VCaP (cell line): ENCODE measurements at regions not wholly inside any gene's neighbourhood (a gene's known extent, or its start where the extent isn't known, plus 50 kb on each side); places are given as distances from the start of the nearest gene placed in this dataset.

Source experiments
- H3K27ac ChIP-seq: fragments of 450-650 bp; 2 replicates; pipeline ENCODE4 v1.5.1; 2017
- TF ChIP-seq, protein P1 (sequence below): fragments of 450-650 bp; conservative IDR thresholded peaks from 2 replicates; pipeline ENCODE4 v1.5.1; 2017; ENCODE audit warnings: mild to moderate bottlenecking, moderate library complexity

DNA sequence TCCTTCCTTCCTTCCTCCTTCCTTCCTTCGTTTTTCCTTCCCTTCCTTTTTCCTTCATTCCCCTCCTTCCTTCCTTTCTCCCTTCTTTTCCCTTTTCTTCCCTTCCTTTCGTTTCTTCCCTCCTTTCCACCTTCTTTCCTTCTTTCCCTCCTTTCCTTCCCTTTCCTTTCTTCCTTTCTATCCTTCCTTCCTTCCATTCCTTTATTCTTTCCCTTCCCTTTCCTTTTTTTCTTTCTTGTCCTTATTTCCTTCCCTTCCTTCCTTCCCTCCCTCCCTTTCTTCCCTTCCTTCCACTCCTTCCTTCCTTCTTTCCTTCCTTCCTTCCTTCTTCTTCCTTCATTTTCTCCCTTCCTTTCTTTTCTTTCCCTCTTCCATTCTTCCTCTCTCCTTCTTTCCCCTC is 394.6 kb downstream of the GABRB3 start:
- TF ChIP-seq, protein P1, sequence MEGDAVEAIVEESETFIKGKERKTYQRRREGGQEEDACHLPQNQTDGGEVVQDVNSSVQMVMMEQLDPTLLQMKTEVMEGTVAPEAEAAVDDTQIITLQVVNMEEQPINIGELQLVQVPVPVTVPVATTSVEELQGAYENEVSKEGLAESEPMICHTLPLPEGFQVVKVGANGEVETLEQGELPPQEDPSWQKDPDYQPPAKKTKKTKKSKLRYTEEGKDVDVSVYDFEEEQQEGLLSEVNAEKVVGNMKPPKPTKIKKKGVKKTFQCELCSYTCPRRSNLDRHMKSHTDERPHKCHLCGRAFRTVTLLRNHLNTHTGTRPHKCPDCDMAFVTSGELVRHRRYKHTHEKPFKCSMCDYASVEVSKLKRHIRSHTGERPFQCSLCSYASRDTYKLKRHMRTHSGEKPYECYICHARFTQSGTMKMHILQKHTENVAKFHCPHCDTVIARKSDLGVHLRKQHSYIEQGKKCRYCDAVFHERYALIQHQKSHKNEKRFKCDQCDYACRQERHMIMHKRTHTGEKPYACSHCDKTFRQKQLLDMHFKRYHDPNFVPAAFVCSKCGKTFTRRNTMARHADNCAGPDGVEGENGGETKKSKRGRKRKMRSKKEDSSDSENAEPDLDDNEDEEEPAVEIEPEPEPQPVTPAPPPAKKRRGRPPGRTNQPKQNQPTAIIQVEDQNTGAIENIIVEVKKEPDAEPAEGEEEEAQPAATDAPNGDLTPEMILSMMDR = no peak
- no peak overlapping the region for H3K27ac ChIP-seq

DNA sequence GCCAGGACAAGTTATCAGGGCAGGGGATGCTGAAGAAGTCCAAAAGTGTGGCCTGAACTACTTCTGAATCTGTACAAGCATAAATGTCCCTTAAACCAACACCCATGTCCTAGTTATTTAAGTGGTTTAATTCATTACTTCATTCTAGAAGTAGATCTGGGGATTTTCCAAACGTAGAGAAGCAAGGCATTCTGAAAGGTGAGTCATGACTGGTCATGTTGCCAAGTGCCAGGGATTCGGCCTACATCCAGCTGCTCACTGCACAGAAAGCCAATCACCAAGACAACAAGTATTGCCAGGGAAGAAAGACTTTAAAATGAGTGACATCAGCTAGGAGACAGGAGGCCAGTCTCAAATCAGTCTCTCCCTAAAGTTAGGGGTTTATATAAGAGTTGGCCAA is 396.6 kb downstream of the GABRB3 start:
- TF ChIP-seq, protein P1 = no peak
- no peak overlapping the region for H3K27ac ChIP-seq

DNA sequence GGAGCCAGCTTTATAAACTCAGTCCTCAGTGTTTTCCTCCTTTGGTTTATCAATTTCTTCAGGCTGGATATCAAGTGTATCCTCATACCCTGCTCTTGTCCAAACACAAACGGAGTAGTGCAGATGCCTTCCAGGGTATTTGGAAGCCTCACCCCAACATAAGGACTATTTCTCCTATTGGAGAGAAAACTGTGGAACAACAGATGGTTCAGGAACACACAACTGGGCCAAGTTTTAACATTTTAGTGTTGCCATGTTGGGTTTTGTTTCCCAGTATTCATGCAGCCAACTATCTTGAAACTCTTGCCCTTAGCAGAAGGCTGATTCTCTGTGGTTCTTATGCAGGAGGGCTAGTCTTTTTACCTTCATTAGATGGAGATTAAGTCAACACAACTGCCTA is 398.1 kb downstream of the GABRB3 start:
- H3K27ac ChIP-seq = no peak overlapping the region
- TF ChIP-seq, protein P1 = no peak

DNA sequence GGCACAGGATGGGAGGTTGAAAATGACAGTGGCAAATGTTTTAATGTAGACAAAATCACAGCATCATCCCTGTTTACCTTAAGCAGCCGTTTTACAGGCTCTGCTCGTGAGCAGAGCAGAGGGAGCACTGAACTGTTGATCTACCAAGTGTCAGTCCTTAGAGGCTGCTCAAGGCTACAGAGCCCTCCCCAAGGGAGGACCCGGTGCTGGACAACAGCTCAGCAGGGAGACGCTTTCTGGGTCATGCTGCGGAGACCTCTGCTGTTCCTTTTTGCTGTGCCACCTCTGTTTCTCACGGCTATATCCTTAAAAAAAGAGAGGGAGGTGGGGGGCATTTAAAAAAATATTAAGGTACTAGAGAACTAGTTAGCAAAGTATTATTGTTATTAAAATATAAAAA is 400.2 kb downstream of the GABRB3 start:
- TF ChIP-seq, protein P1 = no peak

DNA sequence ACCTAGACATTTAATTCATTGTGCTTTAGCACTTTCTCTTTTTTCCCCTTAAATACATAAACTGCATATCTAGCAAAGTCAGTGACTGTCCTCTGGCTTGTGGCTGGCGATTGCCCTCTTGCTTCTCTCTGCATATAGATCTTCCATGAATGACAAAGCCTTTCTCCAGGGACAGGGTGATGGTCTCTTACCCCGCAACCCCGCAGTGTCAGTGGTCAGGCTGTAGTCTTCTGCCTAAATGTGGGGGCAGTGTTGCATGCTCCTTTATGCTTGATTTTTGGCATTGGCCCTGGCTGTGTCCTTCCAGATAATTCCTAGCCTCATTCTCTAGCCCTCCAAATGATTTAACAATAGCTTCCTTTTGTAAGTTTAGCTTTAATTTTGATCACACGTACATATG is 407.8 kb downstream of the GABRB3 start:
- TF ChIP-seq, protein P1 = no peak
- no peak overlapping the region for H3K27ac ChIP-seq

More for the DNA sequence above, 400.2 kb downstream of the GABRB3 start:
- H3K27ac ChIP-seq = no peak overlapping the region

DNA sequence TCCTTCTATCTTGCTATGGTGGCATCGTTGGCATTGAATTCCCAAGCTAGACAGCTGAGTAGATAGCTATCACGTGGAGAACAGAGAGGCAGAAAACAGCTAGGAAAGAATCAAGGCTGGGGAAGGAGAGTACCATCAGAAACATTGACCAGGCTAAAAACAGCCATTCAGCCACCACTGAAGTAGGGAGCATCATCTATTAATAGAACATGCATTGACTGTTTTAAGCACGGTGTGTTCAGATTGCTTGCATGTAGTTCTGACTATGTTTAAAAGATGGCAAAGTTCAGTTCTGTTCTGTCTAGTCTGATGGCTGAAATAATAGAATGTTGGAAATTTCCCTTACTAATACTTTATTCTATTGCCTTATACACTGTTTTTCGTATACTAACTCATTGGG is 413.0 kb downstream of the GABRB3 start:
- no peak overlapping the region for H3K27ac ChIP-seq
- TF ChIP-seq, protein P1 = no peak

DNA sequence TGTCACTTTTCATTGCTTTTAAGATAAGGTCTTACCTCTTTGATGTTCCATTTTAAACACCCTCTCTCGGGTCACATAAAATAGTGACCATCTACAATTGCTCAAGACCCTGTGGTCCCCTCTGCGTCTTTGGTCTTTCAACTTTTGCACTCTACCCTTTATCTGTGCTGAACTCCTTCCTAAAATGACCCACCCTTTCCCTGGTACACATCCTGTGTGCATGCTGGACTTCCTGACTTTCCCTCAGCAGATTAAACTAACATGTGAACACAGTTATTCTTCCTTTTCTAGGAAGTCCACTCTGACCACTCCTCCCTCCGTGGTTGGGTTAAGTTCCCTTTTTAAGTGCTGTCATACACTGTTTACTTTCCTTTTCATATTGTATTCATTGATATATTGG is 414.2 kb downstream of the GABRB3 start:
- TF ChIP-seq, protein P1 = no peak
- H3K27ac ChIP-seq = no peak overlapping the region

DNA sequence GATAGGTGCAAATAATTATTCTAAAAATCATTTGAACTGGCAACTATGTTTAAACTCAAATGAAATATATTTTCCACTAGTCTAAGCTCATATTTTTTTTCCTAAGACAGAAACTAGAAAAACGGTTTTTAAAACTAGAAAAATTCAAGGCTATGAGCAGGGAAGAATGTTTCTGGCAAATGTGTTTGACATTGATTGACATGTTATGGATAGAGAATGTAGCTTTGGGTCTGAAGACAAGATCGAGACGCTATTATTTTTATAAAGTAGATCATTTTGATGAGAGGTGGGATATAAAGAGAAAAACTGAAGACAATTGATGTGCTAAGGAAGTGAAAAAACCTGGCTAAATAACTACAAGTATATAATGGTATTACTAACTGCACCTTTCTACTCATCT is 415.2 kb downstream of the GABRB3 start:
- TF ChIP-seq, protein P1 = no peak
- no peak overlapping the region for H3K27ac ChIP-seq
